K562 (cell line): ENCODE measurements at regions not wholly inside any gene's neighbourhood (a gene's known extent, or its start where the extent isn't known, plus 50 kb on each side); places are given as distances from the start of the nearest gene placed in this dataset.

Source experiments
- MCM5 ChIP-seq: fragments of 450-650 bp; IDR thresholded peaks from 2 replicates; pipeline ENCODE4 v1.6.1; 2016; ENCODE audit warnings: low read depth
- TF ChIP-seq, protein P1 (sequence below): fragments of 450-650 bp; IDR thresholded peaks from 2 replicates; pipeline ENCODE4 v1.6.1; 2016; ENCODE audit warnings: mild to moderate bottlenecking, moderate library complexity

DNA sequence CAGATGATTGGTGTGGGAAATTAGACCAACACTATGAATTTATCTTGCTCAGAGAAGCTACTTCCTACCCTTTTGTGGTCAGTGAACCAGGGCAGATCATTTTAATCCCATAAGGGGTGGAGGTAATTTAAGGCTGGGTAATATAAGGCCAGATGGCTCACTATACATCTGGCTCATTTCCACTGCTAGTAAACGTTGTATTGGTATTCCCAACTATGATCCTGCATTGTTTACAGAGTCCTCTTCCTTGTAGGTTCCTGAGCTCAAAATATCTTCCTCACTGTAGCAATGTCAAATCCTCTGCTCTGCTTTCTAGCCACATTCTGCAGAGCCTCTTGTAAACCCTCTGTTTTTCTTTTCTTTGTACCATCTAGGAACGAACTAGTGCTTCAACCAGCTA lies 93.0 kb upstream of the MGAT4C start (continued):
- TF ChIP-seq, protein P1, sequence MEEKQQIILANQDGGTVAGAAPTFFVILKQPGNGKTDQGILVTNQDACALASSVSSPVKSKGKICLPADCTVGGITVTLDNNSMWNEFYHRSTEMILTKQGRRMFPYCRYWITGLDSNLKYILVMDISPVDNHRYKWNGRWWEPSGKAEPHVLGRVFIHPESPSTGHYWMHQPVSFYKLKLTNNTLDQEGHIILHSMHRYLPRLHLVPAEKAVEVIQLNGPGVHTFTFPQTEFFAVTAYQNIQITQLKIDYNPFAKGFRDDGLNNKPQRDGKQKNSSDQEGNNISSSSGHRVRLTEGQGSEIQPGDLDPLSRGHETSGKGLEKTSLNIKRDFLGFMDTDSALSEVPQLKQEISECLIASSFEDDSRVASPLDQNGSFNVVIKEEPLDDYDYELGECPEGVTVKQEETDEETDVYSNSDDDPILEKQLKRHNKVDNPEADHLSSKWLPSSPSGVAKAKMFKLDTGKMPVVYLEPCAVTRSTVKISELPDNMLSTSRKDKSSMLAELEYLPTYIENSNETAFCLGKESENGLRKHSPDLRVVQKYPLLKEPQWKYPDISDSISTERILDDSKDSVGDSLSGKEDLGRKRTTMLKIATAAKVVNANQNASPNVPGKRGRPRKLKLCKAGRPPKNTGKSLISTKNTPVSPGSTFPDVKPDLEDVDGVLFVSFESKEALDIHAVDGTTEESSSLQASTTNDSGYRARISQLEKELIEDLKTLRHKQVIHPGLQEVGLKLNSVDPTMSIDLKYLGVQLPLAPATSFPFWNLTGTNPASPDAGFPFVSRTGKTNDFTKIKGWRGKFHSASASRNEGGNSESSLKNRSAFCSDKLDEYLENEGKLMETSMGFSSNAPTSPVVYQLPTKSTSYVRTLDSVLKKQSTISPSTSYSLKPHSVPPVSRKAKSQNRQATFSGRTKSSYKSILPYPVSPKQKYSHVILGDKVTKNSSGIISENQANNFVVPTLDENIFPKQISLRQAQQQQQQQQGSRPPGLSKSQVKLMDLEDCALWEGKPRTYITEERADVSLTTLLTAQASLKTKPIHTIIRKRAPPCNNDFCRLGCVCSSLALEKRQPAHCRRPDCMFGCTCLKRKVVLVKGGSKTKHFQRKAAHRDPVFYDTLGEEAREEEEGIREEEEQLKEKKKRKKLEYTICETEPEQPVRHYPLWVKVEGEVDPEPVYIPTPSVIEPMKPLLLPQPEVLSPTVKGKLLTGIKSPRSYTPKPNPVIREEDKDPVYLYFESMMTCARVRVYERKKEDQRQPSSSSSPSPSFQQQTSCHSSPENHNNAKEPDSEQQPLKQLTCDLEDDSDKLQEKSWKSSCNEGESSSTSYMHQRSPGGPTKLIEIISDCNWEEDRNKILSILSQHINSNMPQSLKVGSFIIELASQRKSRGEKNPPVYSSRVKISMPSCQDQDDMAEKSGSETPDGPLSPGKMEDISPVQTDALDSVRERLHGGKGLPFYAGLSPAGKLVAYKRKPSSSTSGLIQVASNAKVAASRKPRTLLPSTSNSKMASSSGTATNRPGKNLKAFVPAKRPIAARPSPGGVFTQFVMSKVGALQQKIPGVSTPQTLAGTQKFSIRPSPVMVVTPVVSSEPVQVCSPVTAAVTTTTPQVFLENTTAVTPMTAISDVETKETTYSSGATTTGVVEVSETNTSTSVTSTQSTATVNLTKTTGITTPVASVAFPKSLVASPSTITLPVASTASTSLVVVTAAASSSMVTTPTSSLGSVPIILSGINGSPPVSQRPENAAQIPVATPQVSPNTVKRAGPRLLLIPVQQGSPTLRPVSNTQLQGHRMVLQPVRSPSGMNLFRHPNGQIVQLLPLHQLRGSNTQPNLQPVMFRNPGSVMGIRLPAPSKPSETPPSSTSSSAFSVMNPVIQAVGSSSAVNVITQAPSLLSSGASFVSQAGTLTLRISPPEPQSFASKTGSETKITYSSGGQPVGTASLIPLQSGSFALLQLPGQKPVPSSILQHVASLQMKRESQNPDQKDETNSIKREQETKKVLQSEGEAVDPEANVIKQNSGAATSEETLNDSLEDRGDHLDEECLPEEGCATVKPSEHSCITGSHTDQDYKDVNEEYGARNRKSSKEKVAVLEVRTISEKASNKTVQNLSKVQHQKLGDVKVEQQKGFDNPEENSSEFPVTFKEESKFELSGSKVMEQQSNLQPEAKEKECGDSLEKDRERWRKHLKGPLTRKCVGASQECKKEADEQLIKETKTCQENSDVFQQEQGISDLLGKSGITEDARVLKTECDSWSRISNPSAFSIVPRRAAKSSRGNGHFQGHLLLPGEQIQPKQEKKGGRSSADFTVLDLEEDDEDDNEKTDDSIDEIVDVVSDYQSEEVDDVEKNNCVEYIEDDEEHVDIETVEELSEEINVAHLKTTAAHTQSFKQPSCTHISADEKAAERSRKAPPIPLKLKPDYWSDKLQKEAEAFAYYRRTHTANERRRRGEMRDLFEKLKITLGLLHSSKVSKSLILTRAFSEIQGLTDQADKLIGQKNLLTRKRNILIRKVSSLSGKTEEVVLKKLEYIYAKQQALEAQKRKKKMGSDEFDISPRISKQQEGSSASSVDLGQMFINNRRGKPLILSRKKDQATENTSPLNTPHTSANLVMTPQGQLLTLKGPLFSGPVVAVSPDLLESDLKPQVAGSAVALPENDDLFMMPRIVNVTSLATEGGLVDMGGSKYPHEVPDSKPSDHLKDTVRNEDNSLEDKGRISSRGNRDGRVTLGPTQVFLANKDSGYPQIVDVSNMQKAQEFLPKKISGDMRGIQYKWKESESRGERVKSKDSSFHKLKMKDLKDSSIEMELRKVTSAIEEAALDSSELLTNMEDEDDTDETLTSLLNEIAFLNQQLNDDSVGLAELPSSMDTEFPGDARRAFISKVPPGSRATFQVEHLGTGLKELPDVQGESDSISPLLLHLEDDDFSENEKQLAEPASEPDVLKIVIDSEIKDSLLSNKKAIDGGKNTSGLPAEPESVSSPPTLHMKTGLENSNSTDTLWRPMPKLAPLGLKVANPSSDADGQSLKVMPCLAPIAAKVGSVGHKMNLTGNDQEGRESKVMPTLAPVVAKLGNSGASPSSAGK: no peak
- no peak for TF ChIP-seq MCM5
